ENCODE measurements at regions not wholly inside any gene's neighbourhood (a gene's known extent, or its start where the extent isn't known, plus 50 kb on each side); places are given as distances from the start of the nearest gene placed in this dataset.

- H3K4me3 ChIP-seq (ENCODE audit: low read length): no peak overlapping the region
- peaks cover 5% of the 10 kb centered on the region for H3K9me3 ChIP-seq (ENCODE audit: control insufficient read depth, low read length)
- no peak for DNase-seq (ENCODE audit: low read depth)
- no peaks in the 10 kb centered on the region for H3K36me3 ChIP-seq (ENCODE audit: control insufficient read depth, insufficient read depth, low read length, severe bottlenecking)
- H3K4me1 ChIP-seq (ENCODE audit: control insufficient read depth, insufficient read depth, low read length): no peaks in the 10 kb centered on the region
- no peaks in the 10 kb centered on the region for H3K27me3 ChIP-seq (replicated peaks; ENCODE audit: control insufficient read depth, insufficient read depth, low read length)
- no peak overlapping the region for H3K9ac ChIP-seq (ENCODE audit: low read length)
Observed at GRCh38 chr13:104357672-104358354, 1291.6 kb upstream of the SLC10A2 start.

DNA sequence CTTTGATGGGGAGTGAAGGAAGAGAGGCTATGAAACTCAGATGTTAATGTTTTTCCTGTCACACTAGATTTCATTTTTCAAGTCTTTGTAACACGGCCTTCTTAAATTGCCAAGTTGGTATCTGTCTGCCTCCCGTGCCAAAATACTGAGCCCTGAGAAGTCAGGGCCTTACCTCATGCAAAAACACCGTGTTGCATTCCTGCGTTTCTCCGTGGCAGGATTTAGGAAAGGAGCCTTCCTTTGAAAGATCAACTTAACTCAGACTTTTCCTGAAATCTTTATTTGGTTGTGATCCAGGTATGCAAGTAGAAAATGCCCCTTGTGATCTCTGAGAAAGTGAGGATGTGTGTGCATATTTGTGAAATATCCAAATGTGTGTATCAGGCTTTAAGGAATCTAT is 1291.0 kb upstream of the SLC10A2 start:
- Histone ChIP-seq H3K36me3 (ENCODE audit: control insufficient read depth, insufficient read depth, low read length, severe bottlenecking) (no peaks in the 10 kb centered on the region), H3K4me1 (ENCODE audit: control insufficient read depth, insufficient read depth, low read length) (no peaks in the 10 kb centered on the region), H3K4me3 (ENCODE audit: low read length) (no peak overlapping the region), H3K27me3 (replicated peaks; ENCODE audit: control insufficient read depth, insufficient read depth, low read length) (no peaks in the 10 kb centered on the region), H3K9me3 (ENCODE audit: control insufficient read depth, low read length) (peaks cover 3% of the 10 kb centered on the region), H3K9ac (ENCODE audit: low read length) (no peak overlapping the region)
- peak; percentile 1 for DNase-seq (ENCODE audit: low read depth)

GRCh38 chr13:104355041-104355670 is 1288.9 kb upstream of the SLC10A2 start:
- Histone ChIP-seq H3K4me3 (ENCODE audit: low read length) (no peak overlapping the region), H3K9ac (ENCODE audit: low read length) (no peak overlapping the region), H3K27me3 (replicated peaks; ENCODE audit: control insufficient read depth, insufficient read depth, low read length) (no peaks in the 10 kb centered on the region), H3K9me3 (ENCODE audit: control insufficient read depth, low read length) (no peaks in the 10 kb centered on the region), H3K4me1 (ENCODE audit: control insufficient read depth, insufficient read depth, low read length) (no peaks in the 10 kb centered on the region), H3K36me3 (ENCODE audit: control insufficient read depth, insufficient read depth, low read length, severe bottlenecking) (no peaks in the 10 kb centered on the region)
- no peak for DNase-seq (ENCODE audit: low read depth)

DNA sequence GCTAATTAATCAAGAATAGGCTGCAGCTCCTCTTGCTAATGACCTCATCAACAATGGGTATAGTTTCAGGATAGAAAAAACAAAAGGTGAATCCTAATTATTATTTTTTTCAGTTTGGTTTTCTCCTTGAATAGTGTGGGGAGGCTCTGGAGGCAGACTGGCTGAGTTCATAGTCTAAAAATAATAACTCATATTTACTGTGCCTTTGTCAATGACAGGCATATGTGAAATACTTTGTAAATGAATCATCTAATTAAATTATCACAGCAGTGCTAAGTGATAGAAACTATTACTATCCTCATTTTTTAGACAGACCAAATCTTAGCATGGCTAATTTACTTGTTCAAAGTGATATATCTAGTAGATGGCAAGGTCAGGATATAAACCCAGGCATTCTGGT is 1261.0 kb upstream of the SLC10A2 start:
- peak; percentile 21 for DNase-seq (ENCODE audit: low read depth)
- Histone ChIP-seq H3K4me1 (ENCODE audit: control insufficient read depth, insufficient read depth, low read length) (peaks cover 3% of the 10 kb centered on the region), H3K9ac (ENCODE audit: low read length) (no peak overlapping the region), H3K27me3 (replicated peaks; ENCODE audit: control insufficient read depth, insufficient read depth, low read length) (no peaks in the 10 kb centered on the region), H3K4me3 (ENCODE audit: low read length) (no peak overlapping the region), H3K9me3 (ENCODE audit: control insufficient read depth, low read length) (no peaks in the 10 kb centered on the region), H3K36me3 (ENCODE audit: control insufficient read depth, insufficient read depth, low read length, severe bottlenecking) (no peaks in the 10 kb centered on the region)

DNA sequence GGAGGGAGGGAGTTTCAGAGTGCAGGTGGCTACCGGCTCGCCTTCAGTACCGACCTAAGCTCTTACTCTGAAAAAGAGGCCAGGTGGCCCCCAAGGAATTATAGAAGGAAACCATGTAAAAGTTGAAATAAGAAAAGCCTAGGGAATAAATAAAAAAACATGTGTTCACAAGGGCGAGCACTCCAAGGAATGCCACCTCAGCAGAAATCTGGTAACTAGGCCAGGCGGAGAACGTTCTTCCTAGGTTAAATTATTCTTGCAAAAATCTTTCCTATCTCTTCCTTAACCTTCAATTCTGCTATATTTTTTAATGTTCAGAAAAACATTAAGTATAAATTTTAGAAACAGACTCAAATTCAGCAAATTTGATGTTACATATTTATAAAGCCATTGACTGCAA is 1260.3 kb upstream of the SLC10A2 start:
- peaks cover 3% of the 10 kb centered on the region for H3K4me1 ChIP-seq (ENCODE audit: control insufficient read depth, insufficient read depth, low read length)
- DNase-seq (ENCODE audit: low read depth): no peak
- H3K27me3 ChIP-seq (replicated peaks; ENCODE audit: control insufficient read depth, insufficient read depth, low read length): no peaks in the 10 kb centered on the region
- H3K9me3 ChIP-seq (ENCODE audit: control insufficient read depth, low read length): no peaks in the 10 kb centered on the region
- no peak overlapping the region for H3K4me3 ChIP-seq (ENCODE audit: low read length)
- H3K36me3 ChIP-seq (ENCODE audit: control insufficient read depth, insufficient read depth, low read length, severe bottlenecking): no peaks in the 10 kb centered on the region
- H3K9ac ChIP-seq (ENCODE audit: low read length): no peak overlapping the region

GRCh38 chr13:104321756-104322155 is 1255.5 kb upstream of the SLC10A2 start:
- Histone ChIP-seq H3K9ac (ENCODE audit: low read length) (no peak overlapping the region), H3K9me3 (ENCODE audit: control insufficient read depth, low read length) (no peaks in the 10 kb centered on the region), H3K4me1 (ENCODE audit: control insufficient read depth, insufficient read depth, low read length) (peaks cover 2% of the 10 kb centered on the region), H3K36me3 (ENCODE audit: control insufficient read depth, insufficient read depth, low read length, severe bottlenecking) (no peaks in the 10 kb centered on the region), H3K27me3 (replicated peaks; ENCODE audit: control insufficient read depth, insufficient read depth, low read length) (no peaks in the 10 kb centered on the region), H3K4me3 (ENCODE audit: low read length) (no peak overlapping the region)
- no peak for DNase-seq (ENCODE audit: low read depth)

DNA sequence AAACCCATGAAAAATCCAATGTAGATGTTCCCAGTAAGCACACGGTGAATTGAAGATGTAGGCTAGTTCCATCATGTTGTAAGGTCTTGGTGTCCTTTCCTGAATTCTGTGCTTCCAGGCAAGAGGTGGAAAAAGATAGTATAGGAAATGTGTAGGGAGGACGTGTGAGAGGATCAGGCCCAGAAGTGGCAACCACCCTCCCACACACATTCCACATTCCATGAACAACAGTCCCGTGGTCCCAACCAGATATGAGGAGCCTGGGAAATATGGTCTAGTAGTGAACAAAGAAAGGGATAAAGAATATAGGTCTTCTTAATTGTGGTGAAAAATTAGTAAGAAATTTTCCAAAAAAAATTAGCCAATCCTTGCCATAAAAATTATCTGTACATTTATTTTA is 1254.2 kb upstream of the SLC10A2 start:
- Histone ChIP-seq H3K9ac (ENCODE audit: low read length) (no peak overlapping the region), H3K36me3 (ENCODE audit: control insufficient read depth, insufficient read depth, low read length, severe bottlenecking) (no peaks in the 10 kb centered on the region), H3K27me3 (replicated peaks; ENCODE audit: control insufficient read depth, insufficient read depth, low read length) (no peaks in the 10 kb centered on the region), H3K9me3 (ENCODE audit: control insufficient read depth, low read length) (no peaks in the 10 kb centered on the region), H3K4me3 (ENCODE audit: low read length) (no peak overlapping the region), H3K4me1 (ENCODE audit: control insufficient read depth, insufficient read depth, low read length) (peaks cover 5% of the 10 kb centered on the region)
- no peak for DNase-seq (ENCODE audit: low read depth)

DNA sequence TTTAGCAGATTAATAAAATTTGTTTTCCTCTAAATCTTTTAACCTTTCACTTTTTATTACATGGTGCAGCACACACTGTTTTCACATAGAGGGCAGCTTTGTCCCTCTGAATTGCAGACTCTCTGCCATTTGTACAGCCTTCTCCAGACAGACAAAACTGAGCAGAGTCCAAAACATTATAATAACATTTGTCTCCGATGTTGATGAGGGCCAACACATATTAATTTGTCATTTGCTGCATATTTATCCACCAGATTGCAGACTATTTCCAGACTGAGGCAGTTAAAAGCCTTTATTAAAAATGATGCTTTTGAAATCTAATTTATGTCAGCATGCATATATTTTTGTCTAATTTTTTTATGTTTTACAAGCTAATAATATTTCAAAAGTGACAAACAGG is 1251.9 kb upstream of the SLC10A2 start:
- Histone ChIP-seq H3K9ac (ENCODE audit: low read length) (no peak overlapping the region), H3K4me1 (ENCODE audit: control insufficient read depth, insufficient read depth, low read length) (peaks cover 5% of the 10 kb centered on the region), H3K9me3 (ENCODE audit: control insufficient read depth, low read length) (no peaks in the 10 kb centered on the region), H3K27me3 (replicated peaks; ENCODE audit: control insufficient read depth, insufficient read depth, low read length) (no peaks in the 10 kb centered on the region), H3K36me3 (ENCODE audit: control insufficient read depth, insufficient read depth, low read length, severe bottlenecking) (no peaks in the 10 kb centered on the region), H3K4me3 (ENCODE audit: low read length) (no peak overlapping the region)
- peak; percentile 64 for DNase-seq (ENCODE audit: low read depth)

DNA sequence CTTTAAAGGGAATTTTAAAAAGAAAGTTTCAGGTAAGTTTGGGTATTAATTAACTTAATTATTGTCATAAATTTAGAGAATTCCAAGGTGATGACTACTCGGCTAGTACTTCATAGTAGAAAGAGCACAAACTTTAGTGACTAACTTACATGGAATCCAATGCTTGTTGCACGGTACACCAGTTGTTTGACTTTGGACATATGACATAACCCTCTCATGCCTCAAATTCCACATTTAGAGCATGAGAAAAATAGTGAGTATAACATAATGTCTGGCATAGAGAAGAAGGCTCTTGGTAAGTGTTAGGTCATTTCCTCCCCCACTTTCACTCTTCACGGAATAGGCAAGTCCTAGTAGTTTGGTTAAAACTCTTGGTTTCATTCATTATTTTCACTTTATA is 1249.4 kb upstream of the SLC10A2 start:
- H3K4me1 ChIP-seq (ENCODE audit: control insufficient read depth, insufficient read depth, low read length): peaks cover 5% of the 10 kb centered on the region
- no peaks in the 10 kb centered on the region for H3K36me3 ChIP-seq (ENCODE audit: control insufficient read depth, insufficient read depth, low read length, severe bottlenecking)
- H3K9me3 ChIP-seq (ENCODE audit: control insufficient read depth, low read length): no peaks in the 10 kb centered on the region
- H3K4me3 ChIP-seq (ENCODE audit: low read length): peak overlapping the region; percentile 52
- H3K27me3 ChIP-seq (replicated peaks; ENCODE audit: control insufficient read depth, insufficient read depth, low read length): no peaks in the 10 kb centered on the region
- peak; percentile 79 for DNase-seq (ENCODE audit: low read depth)
- no peak overlapping the region for H3K9ac ChIP-seq (ENCODE audit: low read length)

DNA sequence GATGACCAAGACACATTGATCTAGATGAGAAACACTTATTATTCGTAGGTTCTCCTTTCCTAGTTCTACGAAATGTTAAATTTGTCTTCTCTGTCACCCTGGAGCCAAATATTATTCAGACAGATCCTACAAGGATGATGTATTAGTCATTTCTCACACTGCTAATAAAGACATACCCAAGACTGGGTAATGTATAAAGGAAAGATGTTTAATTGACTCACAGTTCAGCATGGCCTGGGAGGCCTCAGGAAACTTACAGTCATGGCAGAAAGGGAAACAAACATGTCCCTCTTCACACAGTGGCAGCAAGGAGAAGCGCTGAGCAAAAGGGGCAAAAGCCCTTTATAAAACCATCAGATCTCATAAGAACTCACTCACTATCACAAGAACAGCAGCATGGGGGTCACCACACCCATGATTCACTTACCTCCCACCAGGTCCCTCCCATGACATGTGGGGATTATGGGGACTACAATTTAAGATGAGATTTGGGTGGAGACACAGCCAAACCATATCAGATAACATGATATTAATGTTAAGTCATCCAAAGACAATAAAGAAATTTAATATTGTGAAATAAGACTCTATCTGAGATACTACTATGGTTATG is 1248.8 kb upstream of the SLC10A2 start:
- H3K27me3 ChIP-seq (replicated peaks; ENCODE audit: control insufficient read depth, insufficient read depth, low read length): no peaks in the 10 kb centered on the region
- peaks cover 5% of the 10 kb centered on the region for H3K4me1 ChIP-seq (ENCODE audit: control insufficient read depth, insufficient read depth, low read length)
- no peak for DNase-seq (ENCODE audit: low read depth)
- H3K36me3 ChIP-seq (ENCODE audit: control insufficient read depth, insufficient read depth, low read length, severe bottlenecking): no peaks in the 10 kb centered on the region
- no peaks in the 10 kb centered on the region for H3K9me3 ChIP-seq (ENCODE audit: control insufficient read depth, low read length)
- no peak overlapping the region for H3K4me3 ChIP-seq (ENCODE audit: low read length)
- no peak overlapping the region for H3K9ac ChIP-seq (ENCODE audit: low read length)

GRCh38 chr13:104314321-104314720 is 1248.1 kb upstream of the SLC10A2 start:
- no peaks in the 10 kb centered on the region for H3K9me3 ChIP-seq (ENCODE audit: control insufficient read depth, low read length)
- H3K36me3 ChIP-seq (ENCODE audit: control insufficient read depth, insufficient read depth, low read length, severe bottlenecking): no peaks in the 10 kb centered on the region
- H3K27me3 ChIP-seq (replicated peaks; ENCODE audit: control insufficient read depth, insufficient read depth, low read length): no peaks in the 10 kb centered on the region
- no peak for DNase-seq (ENCODE audit: low read depth)
- peaks cover 5% of the 10 kb centered on the region for H3K4me1 ChIP-seq (ENCODE audit: control insufficient read depth, insufficient read depth, low read length)
- no peak overlapping the region for H3K4me3 ChIP-seq (ENCODE audit: low read length)
- no peak overlapping the region for H3K9ac ChIP-seq (ENCODE audit: low read length)

Data from adipocyte (in vitro differentiated cells).